Neural cell (in vitro differentiated cells): ENCODE measurements at regions not wholly inside any gene's neighbourhood (a gene's known extent, or its start where the extent isn't known, plus 50 kb on each side); places are given as distances from the start of the nearest gene placed in this dataset.

Experiments used
- H2AFZ ChIP-seq: fragments of 200-600, 300-800 bp; sonication (generic), shearing (Covaris generic); 2 replicates; pipeline ENCODE4 v1.6.0; 2014; ENCODE audit warnings: low read depth, mild to moderate bottlenecking, antibody characterized with exemption, low read length, moderate library complexity
- H3F3A ChIP-seq: fragments of 200-600 bp; shearing (Covaris generic); 2 replicates; pipeline ENCODE4 v1.6.1; 2016; ENCODE audit warnings: mild to moderate bottlenecking, moderate library complexity, mixed read lengths, antibody characterized with exemption, low read length; ENCODE audit not compliant: insufficient read depth, poor library complexity, severe bottlenecking
- H3K27ac ChIP-seq: fragments of 200-600, 300-800 bp; sonication (generic), shearing (Covaris generic); 2 replicates; pipeline ENCODE4 v1.5.1; 2014; ENCODE audit warnings: mild to moderate bottlenecking, low read length, moderate library complexity
- H3K27me3 ChIP-seq: fragments of 300-800, 200-600 bp; sonication (generic), shearing (Covaris generic); 2 replicates; pipeline ENCODE4 v1.6.0; 2014; ENCODE audit warnings: mild to moderate bottlenecking, low read depth, low read length, moderate library complexity; ENCODE audit not compliant: insufficient read depth
- H3K36me3 ChIP-seq: fragments of 300-800, 200-600 bp; sonication (generic), shearing (Covaris generic); 2 replicates; pipeline ENCODE4 v1.5.1; 2014; ENCODE audit warnings: mild to moderate bottlenecking, antibody characterized with exemption, low read length, moderate library complexity; ENCODE audit not compliant: insufficient read depth
- H3K4me2 ChIP-seq: fragments of 300-800, 200-600 bp; sonication (generic), shearing (Covaris generic); 2 replicates; pipeline ENCODE4 v1.6.0; 2014; ENCODE audit warnings: mild to moderate bottlenecking, low read length
- H3K4me3 ChIP-seq: fragments of 300-800, 200-600 bp; sonication (generic), shearing (Covaris generic); 2 replicates; pipeline ENCODE4 v1.5.1; 2014; ENCODE audit warnings: mild to moderate bottlenecking, low read length, moderate library complexity
- H3K79me2 ChIP-seq: fragments of 200-600 bp; shearing (Covaris generic); replicated peaks from 2 replicates; pipeline ENCODE4 v1.6.0; 2014; ENCODE audit warnings: mild to moderate bottlenecking, low read length, moderate library complexity; ENCODE audit not compliant: insufficient read depth
- H3K9ac ChIP-seq: fragments of 300-800, 200-600 bp; sonication (generic), shearing (Covaris generic); 2 replicates; pipeline ENCODE4 v1.6.1; 2016; ENCODE audit warnings: mild to moderate bottlenecking, low read length, mixed read lengths
- H3K9me2 ChIP-seq: fragments of 200-600 bp; shearing (Covaris generic); 2 replicates; pipeline ENCODE4 v1.6.1; 2016; ENCODE audit warnings: mild to moderate bottlenecking, low read length, mixed read lengths; ENCODE audit not compliant: insufficient read depth
- H3K9me3 ChIP-seq: fragments of 200-600, 300-800 bp; sonication (generic), shearing (Covaris generic); 2 replicates; pipeline ENCODE4 v1.6.1; 2016; ENCODE audit warnings: mild to moderate bottlenecking, mixed run types, low read length, moderate library complexity, mixed read lengths
- H4K20me1 ChIP-seq: fragments of 200-600 bp; shearing (Covaris generic); 2 replicates; pipeline ENCODE4 v1.6.1; 2016; ENCODE audit warnings: mild to moderate bottlenecking, mixed run types; ENCODE audit not compliant: insufficient read depth
- EP300 ChIP-seq: fragments of 450-650 bp; conservative IDR thresholded peaks from 2 replicates; pipeline ENCODE4 v1.6.1; 2014; ENCODE audit warnings: antibody characterized with exemption, mild to moderate bottlenecking, moderate library complexity; ENCODE audit not compliant: poor library complexity, severe bottlenecking
- EZH2 ChIP-seq: fragments of 200-600, 300-800 bp; shearing (Covaris generic), sonication (generic); IDR thresholded peaks from 2 replicates; pipeline ENCODE4 v1.6.1; 2014; ENCODE audit warnings: antibody characterized with exemption, low read length, borderline replicate concordance, mild to moderate bottlenecking; ENCODE audit not compliant: insufficient read depth, poor library complexity, severe bottlenecking
- MXI1 ChIP-seq: fragments of 450-650 bp; conservative IDR thresholded peaks from 2 replicates; pipeline ENCODE4 v1.6.1; 2014; ENCODE audit warnings: antibody characterized with exemption, mild to moderate bottlenecking; ENCODE audit not compliant: poor library complexity, severe bottlenecking
- POLR2AphosphoS5 ChIP-seq: IDR thresholded peaks from 2 replicates; pipeline ENCODE4 v1.6.1; 2012
- RAD21 ChIP-seq: fragments of 450-650 bp; conservative IDR thresholded peaks from 2 replicates; pipeline ENCODE4 v1.6.1; 2014; ENCODE audit warnings: antibody characterized with exemption, mild to moderate bottlenecking, moderate library complexity
- SMC3 ChIP-seq: fragments of 450-650 bp; conservative IDR thresholded peaks from 2 replicates; pipeline ENCODE4 v1.6.1; 2014; ENCODE audit warnings: antibody characterized with exemption, mild to moderate bottlenecking, moderate library complexity; ENCODE audit not compliant: poor library complexity
- TAF1 ChIP-seq: IDR thresholded peaks from 2 replicates; pipeline ENCODE4 v1.6.1; 2012; ENCODE audit warnings: low read depth
- TF ChIP-seq, protein P1 (sequence below): IDR thresholded peaks from 2 replicates; pipeline ENCODE4 v1.6.1; 2012; ENCODE audit warnings: borderline replicate concordance
- TF ChIP-seq, protein P2 (sequence below): fragments of 450-650 bp; IDR thresholded peaks from 2 replicates; pipeline ENCODE4 v1.5.1; 2014; ENCODE audit warnings: antibody characterized with exemption, mild to moderate bottlenecking, moderate library complexity; ENCODE audit not compliant: poor library complexity, severe bottlenecking

DNA sequence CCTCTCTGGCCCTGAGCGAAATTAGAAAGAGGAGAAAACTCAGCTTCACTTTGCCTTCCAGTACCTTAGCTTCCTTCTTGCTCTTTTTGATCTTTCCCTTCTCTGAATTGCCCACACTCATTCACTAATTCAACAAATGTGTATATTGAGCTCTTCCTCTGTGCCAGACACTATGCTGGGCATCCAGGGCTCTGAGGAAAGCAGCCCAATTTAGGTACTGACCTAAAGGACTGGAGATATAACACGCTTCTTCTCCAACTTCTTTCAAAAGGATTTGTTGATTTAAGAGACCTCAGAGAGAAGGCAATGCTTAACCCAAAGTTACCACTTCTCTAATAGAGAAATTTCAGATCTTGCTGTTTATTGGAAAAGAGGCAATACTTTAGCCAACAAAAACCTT lies 103.6 kb downstream of the TMPRSS5 start:
- TF ChIP-seq POLR2AphosphoS5 (no peak), TAF1 (no peak), SMC3 (no peak), EZH2 (no peak)
- TF ChIP-seq, protein P1, sequence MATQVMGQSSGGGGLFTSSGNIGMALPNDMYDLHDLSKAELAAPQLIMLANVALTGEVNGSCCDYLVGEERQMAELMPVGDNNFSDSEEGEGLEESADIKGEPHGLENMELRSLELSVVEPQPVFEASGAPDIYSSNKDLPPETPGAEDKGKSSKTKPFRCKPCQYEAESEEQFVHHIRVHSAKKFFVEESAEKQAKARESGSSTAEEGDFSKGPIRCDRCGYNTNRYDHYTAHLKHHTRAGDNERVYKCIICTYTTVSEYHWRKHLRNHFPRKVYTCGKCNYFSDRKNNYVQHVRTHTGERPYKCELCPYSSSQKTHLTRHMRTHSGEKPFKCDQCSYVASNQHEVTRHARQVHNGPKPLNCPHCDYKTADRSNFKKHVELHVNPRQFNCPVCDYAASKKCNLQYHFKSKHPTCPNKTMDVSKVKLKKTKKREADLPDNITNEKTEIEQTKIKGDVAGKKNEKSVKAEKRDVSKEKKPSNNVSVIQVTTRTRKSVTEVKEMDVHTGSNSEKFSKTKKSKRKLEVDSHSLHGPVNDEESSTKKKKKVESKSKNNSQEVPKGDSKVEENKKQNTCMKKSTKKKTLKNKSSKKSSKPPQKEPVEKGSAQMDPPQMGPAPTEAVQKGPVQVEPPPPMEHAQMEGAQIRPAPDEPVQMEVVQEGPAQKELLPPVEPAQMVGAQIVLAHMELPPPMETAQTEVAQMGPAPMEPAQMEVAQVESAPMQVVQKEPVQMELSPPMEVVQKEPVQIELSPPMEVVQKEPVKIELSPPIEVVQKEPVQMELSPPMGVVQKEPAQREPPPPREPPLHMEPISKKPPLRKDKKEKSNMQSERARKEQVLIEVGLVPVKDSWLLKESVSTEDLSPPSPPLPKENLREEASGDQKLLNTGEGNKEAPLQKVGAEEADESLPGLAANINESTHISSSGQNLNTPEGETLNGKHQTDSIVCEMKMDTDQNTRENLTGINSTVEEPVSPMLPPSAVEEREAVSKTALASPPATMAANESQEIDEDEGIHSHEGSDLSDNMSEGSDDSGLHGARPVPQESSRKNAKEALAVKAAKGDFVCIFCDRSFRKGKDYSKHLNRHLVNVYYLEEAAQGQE: no peak
- Histone ChIP-seq H3K9ac (no peak overlapping the region), H3K27ac (no peak overlapping the region), H2AFZ (no peak overlapping the region), H3K9me2 (no peaks in the 10 kb centered on the region), H3K27me3 (no peaks in the 10 kb centered on the region), H3K4me3 (no peak overlapping the region), H3K4me2 (no peak overlapping the region), H3K36me3 (no peaks in the 10 kb centered on the region), H3K79me2 (no peaks in the 10 kb centered on the region), H4K20me1 (no peaks in the 10 kb centered on the region), H3K9me3 (no peaks in the 10 kb centered on the region), H3F3A (no peaks in the 10 kb centered on the region)

DNA sequence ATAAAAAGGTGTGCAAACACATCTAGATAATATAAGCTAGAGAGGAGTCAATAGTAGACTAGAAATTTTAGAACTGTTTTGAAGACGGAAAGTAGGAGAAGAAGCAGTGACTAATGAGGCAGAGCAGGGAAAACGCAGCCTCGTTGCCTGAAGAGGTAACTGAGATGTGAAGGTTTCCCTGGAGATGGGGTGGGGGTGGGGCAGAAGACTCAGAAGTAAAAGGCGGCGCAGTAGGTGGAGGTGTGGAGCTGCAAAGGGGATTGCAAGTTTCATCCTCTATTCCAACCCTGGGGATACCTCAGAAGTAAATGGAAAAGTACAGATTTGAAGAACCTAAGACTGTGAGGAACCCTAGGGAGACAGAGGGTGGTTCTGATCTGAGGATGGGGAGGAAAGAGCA lies 109.5 kb downstream of the TMPRSS5 start:
- H3K79me2 ChIP-seq: no peaks in the 10 kb centered on the region
- H3K9me2 ChIP-seq: no peaks in the 10 kb centered on the region
- no peak overlapping the region for H2AFZ ChIP-seq
- H3K27ac ChIP-seq: no peak overlapping the region
- no peaks in the 10 kb centered on the region for H4K20me1 ChIP-seq
- no peaks in the 10 kb centered on the region for H3K9me3 ChIP-seq
- no peaks in the 10 kb centered on the region for H3K36me3 ChIP-seq
- H3K9ac ChIP-seq: no peak overlapping the region
- TF ChIP-seq SMC3: no peak
- TF ChIP-seq EP300: no peak
- TF ChIP-seq, protein P2, sequence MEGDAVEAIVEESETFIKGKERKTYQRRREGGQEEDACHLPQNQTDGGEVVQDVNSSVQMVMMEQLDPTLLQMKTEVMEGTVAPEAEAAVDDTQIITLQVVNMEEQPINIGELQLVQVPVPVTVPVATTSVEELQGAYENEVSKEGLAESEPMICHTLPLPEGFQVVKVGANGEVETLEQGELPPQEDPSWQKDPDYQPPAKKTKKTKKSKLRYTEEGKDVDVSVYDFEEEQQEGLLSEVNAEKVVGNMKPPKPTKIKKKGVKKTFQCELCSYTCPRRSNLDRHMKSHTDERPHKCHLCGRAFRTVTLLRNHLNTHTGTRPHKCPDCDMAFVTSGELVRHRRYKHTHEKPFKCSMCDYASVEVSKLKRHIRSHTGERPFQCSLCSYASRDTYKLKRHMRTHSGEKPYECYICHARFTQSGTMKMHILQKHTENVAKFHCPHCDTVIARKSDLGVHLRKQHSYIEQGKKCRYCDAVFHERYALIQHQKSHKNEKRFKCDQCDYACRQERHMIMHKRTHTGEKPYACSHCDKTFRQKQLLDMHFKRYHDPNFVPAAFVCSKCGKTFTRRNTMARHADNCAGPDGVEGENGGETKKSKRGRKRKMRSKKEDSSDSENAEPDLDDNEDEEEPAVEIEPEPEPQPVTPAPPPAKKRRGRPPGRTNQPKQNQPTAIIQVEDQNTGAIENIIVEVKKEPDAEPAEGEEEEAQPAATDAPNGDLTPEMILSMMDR: no peak
- no peak for TF ChIP-seq RAD21
- no peak for TF ChIP-seq MXI1
- TF ChIP-seq, protein P1: no peak
- no peak for TF ChIP-seq EZH2
- no peak for TF ChIP-seq POLR2AphosphoS5
- TF ChIP-seq TAF1: no peak
- no peak overlapping the region for H3K4me3 ChIP-seq
- H3F3A ChIP-seq: no peaks in the 10 kb centered on the region
- no peaks in the 10 kb centered on the region for H3K27me3 ChIP-seq
- no peak overlapping the region for H3K4me2 ChIP-seq
